ENCODE measurements at regions not wholly inside any gene's neighbourhood (a gene's known extent, or its start where the extent isn't known, plus 50 kb on each side); places are given as distances from the start of the nearest gene placed in this dataset.

DNA sequence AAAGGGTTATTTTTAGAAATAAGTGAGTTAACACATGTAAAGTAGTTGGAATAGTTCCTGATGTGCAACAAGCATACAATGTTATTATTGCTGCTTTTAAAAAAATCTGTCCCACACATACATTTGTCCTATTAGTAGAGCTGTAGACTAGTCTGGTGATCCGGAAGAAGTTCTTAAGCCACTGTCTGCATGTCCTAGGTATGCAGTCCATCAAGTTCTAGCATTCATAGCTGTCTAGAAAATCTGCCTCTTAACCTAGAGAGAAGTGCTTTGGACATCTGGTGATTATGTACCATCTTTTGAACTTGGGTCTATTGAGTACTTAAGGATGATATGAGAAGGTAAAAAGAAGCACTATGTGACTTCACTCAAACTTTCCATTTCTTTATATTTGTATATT is 439.9 kb upstream of the NAALADL2 start:
- TF ChIP-seq TAF1 (IDR thresholded peaks at IDR 0.05; ENCODE audit: borderline replicate concordance, insufficient read depth, low read length) (no peak), SIN3A (IDR thresholded peaks at IDR 0.05; ENCODE audit: borderline replicate concordance, insufficient read depth, low read length) (no peak)

DNA sequence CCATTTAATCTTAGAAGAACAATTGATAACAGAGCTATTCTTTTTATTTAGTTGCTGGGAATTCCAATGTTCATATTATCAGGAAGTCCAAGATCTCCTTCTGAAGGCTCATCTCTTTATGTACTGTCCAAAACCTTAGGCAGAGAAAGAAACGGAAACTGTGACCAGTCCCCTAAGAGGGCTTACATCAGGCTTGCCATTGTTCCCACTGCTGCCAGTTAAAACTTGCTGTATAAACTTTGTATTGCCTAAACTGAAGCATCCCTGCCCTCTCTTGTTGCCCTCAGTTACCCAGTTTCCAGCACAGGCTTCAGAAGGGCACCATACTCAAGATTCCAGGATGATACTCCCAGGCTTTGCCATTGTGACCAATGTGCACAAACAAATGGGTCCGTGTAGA is 435.2 kb upstream of the NAALADL2 start:
- no peak for TF ChIP-seq SIN3A (IDR thresholded peaks at IDR 0.05; ENCODE audit: borderline replicate concordance, insufficient read depth, low read length)
- TF ChIP-seq, protein P1, sequence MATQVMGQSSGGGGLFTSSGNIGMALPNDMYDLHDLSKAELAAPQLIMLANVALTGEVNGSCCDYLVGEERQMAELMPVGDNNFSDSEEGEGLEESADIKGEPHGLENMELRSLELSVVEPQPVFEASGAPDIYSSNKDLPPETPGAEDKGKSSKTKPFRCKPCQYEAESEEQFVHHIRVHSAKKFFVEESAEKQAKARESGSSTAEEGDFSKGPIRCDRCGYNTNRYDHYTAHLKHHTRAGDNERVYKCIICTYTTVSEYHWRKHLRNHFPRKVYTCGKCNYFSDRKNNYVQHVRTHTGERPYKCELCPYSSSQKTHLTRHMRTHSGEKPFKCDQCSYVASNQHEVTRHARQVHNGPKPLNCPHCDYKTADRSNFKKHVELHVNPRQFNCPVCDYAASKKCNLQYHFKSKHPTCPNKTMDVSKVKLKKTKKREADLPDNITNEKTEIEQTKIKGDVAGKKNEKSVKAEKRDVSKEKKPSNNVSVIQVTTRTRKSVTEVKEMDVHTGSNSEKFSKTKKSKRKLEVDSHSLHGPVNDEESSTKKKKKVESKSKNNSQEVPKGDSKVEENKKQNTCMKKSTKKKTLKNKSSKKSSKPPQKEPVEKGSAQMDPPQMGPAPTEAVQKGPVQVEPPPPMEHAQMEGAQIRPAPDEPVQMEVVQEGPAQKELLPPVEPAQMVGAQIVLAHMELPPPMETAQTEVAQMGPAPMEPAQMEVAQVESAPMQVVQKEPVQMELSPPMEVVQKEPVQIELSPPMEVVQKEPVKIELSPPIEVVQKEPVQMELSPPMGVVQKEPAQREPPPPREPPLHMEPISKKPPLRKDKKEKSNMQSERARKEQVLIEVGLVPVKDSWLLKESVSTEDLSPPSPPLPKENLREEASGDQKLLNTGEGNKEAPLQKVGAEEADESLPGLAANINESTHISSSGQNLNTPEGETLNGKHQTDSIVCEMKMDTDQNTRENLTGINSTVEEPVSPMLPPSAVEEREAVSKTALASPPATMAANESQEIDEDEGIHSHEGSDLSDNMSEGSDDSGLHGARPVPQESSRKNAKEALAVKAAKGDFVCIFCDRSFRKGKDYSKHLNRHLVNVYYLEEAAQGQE (IDR thresholded peaks at IDR 0.05; ENCODE audit: insufficient read depth in 1 of 2, low read depth in 2 of 2, low read length in 2 of 2): no peak
- no peak for TF ChIP-seq FOXP2 (optimal IDR thresholded peaks at IDR 0.05; ENCODE audit: borderline replicate concordance, extremely low read depth, extremely low read length, insufficient read depth)
- TF ChIP-seq TAF1 (IDR thresholded peaks at IDR 0.05; ENCODE audit: borderline replicate concordance, insufficient read depth, low read length): no peak

DNA sequence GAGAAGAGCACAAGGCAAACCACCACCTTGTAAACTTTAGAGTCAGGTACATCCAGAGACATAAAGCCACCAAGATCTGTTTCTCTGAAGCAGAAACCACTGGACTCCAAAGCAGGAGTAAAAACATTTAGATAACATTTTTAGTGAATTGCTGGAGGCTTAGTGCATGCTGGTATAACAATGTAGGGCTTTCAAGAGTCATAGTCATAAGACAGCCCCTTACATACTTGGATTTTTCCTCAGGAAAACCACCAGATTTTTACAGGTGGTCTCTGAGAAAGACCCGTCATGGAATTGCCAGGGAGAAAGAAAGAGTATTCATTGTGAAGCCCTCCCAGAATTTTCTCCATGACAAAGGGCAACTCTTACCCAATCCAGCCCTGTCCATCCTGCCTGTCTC is 434.5 kb upstream of the NAALADL2 start:
- TF ChIP-seq SIN3A (IDR thresholded peaks at IDR 0.05; ENCODE audit: borderline replicate concordance, insufficient read depth, low read length): no peak
- no peak for TF ChIP-seq TAF1 (IDR thresholded peaks at IDR 0.05; ENCODE audit: borderline replicate concordance, insufficient read depth, low read length)
- TF ChIP-seq FOXP2 (optimal IDR thresholded peaks at IDR 0.05; ENCODE audit: borderline replicate concordance, extremely low read depth, extremely low read length, insufficient read depth): no peak
- TF ChIP-seq POLR2AphosphoS5 (IDR thresholded peaks at IDR 0.05; ENCODE audit: low read depth, low read length): no peak
- TF ChIP-seq, protein P1 (IDR thresholded peaks at IDR 0.05; ENCODE audit: insufficient read depth in 1 of 2, low read depth in 2 of 2, low read length in 2 of 2): no peak

DNA sequence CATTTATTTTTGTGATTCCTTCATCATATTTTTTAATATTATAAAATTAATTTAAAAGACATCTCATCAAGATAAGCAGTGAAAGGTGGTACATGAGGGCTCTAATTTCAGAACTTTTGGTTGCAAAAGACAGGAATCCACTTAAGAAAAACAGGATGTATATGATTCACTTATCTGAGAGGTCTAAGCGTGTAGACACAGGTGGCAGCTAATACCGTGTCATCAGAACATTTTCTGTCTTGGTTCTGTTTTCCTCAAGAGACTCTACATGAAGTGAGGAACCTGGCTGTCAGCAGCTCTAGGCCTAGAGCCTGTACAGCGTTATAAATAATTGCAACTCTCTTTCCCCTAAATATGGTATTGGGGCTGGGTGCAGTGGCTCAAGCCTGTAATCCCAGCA is 433.7 kb upstream of the NAALADL2 start:
- no peak for TF ChIP-seq TAF1 (IDR thresholded peaks at IDR 0.05; ENCODE audit: borderline replicate concordance, insufficient read depth, low read length)
- TF ChIP-seq FOXP2 (optimal IDR thresholded peaks at IDR 0.05; ENCODE audit: borderline replicate concordance, extremely low read depth, extremely low read length, insufficient read depth): no peak
- TF ChIP-seq, protein P1 (IDR thresholded peaks at IDR 0.05; ENCODE audit: insufficient read depth in 1 of 2, low read depth in 2 of 2, low read length in 2 of 2): no peak
- no peak for TF ChIP-seq SIN3A (IDR thresholded peaks at IDR 0.05; ENCODE audit: borderline replicate concordance, insufficient read depth, low read length)
- no peak for TF ChIP-seq POLR2AphosphoS5 (IDR thresholded peaks at IDR 0.05; ENCODE audit: low read depth, low read length)

DNA sequence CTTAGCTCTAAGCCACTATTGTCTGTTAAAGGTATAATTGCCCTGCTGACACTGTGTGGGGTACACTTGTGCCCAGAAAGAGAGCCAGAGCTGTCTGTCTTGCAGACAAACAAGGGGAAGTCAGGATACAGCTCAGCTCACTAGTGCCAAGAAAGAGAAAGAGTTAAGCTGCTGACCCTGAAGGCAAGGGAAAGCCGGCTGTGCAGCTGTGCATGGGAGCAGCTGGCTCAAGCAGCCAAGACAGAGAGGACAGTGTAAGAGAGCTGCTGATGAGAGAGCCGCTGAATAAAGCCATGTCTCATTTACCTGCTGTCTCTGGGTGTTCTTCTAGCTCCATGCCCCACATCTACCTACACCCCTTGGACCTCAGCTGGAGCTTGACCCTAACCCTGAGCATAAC is 428.1 kb upstream of the NAALADL2 start:
- no peak for TF ChIP-seq POLR2AphosphoS5 (IDR thresholded peaks at IDR 0.05; ENCODE audit: low read depth, low read length)
- TF ChIP-seq TAF1 (IDR thresholded peaks at IDR 0.05; ENCODE audit: borderline replicate concordance, insufficient read depth, low read length): no peak
- TF ChIP-seq SIN3A (IDR thresholded peaks at IDR 0.05; ENCODE audit: borderline replicate concordance, insufficient read depth, low read length): no peak
- TF ChIP-seq, protein P1 (IDR thresholded peaks at IDR 0.05; ENCODE audit: insufficient read depth in 1 of 2, low read depth in 2 of 2, low read length in 2 of 2): no peak
- TF ChIP-seq FOXP2 (optimal IDR thresholded peaks at IDR 0.05; ENCODE audit: borderline replicate concordance, extremely low read depth, extremely low read length, insufficient read depth): no peak
